HEK293 (cell line): ENCODE measurements at regions not wholly inside any gene's neighbourhood (a gene's known extent, or its start where the extent isn't known, plus 50 kb on each side); places are given as distances from the start of the nearest gene placed in this dataset.

Source experiments
- CTCF ChIP-seq: fragments of 450-650 bp; formaldehyde crosslinking; IDR thresholded peaks from 2 replicates; pipeline ENCODE4 v1.5.1; 2016; ENCODE audit warnings: missing biosample characterization, missing genetic modification characterization
- SETDB1 ChIP-seq: IDR thresholded peaks from one replicate; pipeline ENCODE4 v1.6.1; 2017; ENCODE audit warnings: mild to moderate bottlenecking, low read length, moderate library complexity, mixed read lengths; ENCODE audit not compliant: insufficient read length
- TCF7L2 ChIP-seq: IDR thresholded peaks from 2 replicates; pipeline ENCODE4 v1.6.1; 2011; ENCODE audit warnings: low read depth, mild to moderate bottlenecking, inconsistent platforms, low read length, moderate library complexity, borderline replicate concordance
- ZNF10 ChIP-seq: fragments of 450-650 bp; formaldehyde crosslinking; IDR thresholded peaks from 2 replicates; pipeline ENCODE4 v1.5.1; 2017; ENCODE audit warnings: missing biosample characterization, missing genetic modification characterization
- ZNF157 ChIP-seq: fragments of 450-650 bp; formaldehyde crosslinking; IDR thresholded peaks from 2 replicates; pipeline ENCODE4 v1.5.1; 2016; ENCODE audit warnings: missing biosample characterization, missing genetic modification characterization
- ZNF24 ChIP-seq: fragments of 450-650 bp; formaldehyde crosslinking; IDR thresholded peaks from 2 replicates; pipeline ENCODE4 v1.5.1; 2016; ENCODE audit warnings: missing biosample characterization, missing genetic modification characterization

- TF ChIP-seq CTCF, result no peak
- TF ChIP-seq SETDB1, result no peak
- TF ChIP-seq ZNF157, result no peak
- TF ChIP-seq ZNF24 (tag by site-specific recombination), result no peak
- TF ChIP-seq TCF7L2, result no peak
- TF ChIP-seq ZNF10 (tag by site-specific recombination), result no peak
Measured at GRCh38 chr1:189212606-189213005, 1265.1 kb downstream of the BRINP3 start.
